ENCODE measurements at regions not wholly inside any gene's neighbourhood (a gene's known extent, or its start where the extent isn't known, plus 50 kb on each side); places are given as distances from the start of the nearest gene placed in this dataset.
A peak's percentile ranks its signal among the peaks of the same experiment; 100 is the strongest.
"Not testable (repeated sequence)": the region's sequence is repeated elsewhere in the genome, so short reads cannot be mapped to it uniquely, and the experiment has no call there.

DNA sequence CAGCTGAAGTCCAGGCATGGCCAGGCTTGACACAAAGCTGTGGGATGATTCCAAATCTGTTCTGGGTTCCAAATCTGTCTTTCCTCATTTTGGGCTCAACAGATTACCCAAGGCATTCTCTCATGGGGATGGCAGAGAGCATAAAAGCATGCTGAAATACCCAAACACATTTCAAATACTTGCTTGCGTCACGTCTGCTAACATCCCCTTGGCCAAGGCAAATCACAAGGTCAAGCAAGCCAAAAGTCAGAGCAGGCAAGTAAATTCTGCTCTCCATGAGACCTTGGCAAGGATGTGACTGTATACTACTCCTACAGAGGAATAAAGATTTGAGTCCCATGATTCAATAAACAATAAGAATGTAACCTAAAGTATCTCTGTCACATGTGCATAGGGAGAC, 306.7 kb downstream of the EPB41L4A start:
- no peak for DNase-seq (ENCODE audit: low spot score)

DNA sequence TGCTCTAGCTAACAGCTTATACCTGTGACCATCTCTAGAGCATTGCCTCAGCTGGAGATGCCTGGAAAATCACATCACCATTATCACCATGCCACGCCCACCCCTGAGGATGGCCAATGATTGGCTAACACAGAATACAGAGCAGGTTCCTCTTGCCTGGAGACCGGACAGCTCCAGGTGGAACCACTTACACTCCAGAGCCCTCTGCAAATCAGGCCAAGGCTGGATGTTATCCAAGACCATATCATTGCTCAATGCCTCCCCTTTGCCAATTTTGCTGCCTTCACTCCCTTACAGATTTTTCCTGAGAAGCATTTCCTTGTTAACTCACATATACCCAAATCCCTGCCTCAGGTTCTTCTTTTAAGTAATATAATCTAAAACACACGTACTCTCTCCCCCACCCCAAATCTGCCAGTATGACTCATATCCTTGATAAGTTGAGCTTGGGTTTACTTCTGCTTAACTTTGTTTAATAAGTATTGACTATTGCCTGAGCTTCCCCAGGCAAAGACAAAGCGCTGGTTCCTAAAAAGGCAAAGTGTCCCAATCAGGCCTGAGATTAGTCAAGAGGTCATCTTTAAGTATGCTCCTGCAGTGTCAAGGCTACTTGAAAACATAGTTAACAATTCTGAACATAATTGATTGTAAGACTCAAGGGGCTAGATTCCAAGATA, 309.6 kb downstream of the EPB41L4A start:
- DNase-seq (ENCODE audit: low spot score), result no peak

DNA sequence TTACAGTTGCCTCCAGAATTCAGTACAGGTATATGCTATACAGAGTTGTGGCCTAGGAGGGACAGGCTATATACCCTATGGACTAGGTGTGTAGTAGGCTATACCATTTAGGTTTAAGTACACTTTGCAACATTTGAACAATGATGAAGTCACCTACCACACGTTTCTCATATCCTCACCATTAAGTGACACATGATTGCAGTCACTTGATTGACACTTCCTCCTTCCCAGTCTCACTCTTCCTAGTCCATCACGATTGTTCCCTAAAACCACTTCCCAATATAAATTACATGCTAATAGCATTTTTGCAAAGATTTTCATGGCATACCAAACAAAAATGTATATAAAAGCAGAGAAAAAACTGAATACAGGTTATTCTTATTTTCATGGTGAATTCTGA, 312.2 kb downstream of the EPB41L4A start:
- DNase-seq (ENCODE audit: low spot score), result no peak

DNA sequence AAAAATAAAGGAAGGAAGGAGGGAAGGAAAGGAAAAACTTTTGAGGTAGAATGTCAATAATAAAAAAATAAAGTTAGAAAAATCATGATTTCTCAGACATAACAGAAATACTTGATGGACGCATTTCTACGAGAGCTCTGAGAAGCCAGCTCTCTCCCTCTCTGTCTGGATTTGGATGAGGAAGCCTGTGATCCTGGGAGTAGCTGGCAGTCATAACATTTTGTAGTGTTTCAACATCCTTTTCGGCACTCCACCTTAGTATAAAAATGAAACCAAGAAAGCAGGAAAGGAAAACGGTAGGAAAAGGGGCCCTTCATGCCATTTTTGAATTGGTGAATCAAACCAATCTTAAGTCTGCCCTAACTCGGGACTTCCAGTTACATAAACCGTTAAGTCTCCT, 321.3 kb downstream of the EPB41L4A start:
- DNase-seq (ENCODE audit: low spot score), result no peak

DNA sequence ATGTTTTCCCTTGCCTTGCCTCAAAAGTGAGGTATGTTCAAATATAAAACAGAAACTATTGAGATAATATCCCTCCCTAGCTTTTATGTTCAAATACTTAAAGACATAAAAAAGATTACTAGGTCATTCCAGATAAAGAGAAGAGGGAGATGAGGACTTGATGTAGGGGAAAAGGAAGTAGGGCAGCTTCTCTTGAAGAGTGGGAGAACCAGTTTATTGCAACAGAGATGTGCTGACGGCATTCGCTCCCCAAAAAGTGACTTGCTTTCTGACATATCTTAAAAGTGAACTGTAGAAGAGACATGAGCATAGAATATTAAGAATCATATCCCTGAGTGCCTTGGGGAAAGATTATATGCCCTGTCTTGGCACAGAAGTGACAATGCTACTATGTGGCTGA, 330.2 kb upstream of the NREP start:
- DNase-seq (ENCODE audit: low spot score), result no peak

DNA sequence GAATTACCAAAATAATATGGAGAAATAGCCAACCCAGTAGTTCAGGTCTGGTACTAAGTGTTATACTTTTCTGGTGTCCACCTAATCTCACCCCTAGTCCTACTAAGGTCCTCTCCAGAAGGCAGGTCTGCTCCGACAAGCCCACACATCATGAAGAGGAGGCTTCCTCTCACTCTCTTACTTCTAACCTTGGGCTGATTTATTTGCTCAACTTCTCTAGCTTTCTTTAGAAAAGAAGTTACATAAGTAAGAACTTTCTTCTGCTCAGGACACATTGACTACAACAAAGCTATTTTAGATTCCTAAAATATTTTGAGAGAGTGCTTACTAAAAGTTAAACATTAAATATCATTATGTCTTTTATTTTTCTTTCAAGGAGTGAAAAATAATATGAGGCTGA, 329.7 kb upstream of the NREP start:
- DNase-seq (ENCODE audit: low spot score), result no peak

DNA sequence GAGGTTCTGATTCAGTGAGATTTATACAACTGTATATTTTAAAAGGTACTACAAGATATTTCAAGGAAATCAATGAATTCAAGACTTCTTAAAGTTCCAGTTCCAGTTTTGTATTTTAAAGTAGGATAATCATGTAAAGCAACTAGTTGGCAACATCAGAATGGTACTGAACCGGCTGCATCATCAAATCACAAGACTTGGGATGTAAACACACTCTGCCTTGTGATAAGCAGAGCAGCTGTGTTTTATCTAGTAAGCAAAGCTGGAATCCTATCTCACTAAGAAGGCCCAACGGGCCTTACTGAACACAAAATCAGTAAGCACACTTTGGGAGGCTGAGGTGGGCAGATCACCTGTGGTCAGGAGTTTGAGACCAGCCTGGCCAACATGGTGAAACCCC, 327.2 kb upstream of the NREP start:
- DNase-seq (ENCODE audit: low spot score), result no peak

DNA sequence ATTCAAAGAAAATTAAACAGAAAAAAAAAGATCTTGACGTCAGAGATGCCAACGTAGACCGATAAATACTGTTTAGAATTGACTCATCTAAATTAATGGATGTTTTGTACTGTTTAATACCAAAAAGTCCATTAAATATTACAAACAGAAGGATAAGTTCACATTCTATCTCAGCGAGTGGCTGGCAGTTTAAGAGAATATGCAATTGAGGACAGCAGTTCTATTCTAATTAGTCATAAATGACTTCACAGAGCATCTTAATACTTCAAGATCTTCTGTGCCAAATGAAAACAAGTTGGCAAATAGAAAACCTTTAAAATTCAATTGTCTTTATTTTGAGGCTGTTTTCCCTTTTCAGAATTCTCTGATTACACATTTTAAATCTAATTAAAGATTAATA, 326.6 kb upstream of the NREP start:
- no peak for DNase-seq (ENCODE audit: low spot score)

DNA sequence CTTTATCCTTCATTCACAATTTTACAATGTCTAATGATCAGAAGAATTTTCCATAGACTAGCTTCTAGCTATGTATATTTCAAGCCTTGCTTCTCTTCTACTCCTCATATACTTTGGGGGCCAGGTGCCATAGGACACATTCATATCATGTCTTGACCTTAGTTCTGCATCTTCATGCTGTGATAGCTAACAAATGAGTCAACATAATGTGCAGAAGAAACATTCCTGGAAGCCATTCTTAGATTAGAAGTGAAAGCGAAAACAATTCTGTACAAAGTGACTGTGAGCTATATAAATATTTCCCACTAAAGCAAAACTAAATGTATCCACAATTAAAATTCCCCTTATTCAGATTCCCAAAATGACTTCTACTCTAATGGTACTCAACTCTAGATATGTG, 320.2 kb upstream of the NREP start:
- DNase-seq (ENCODE audit: low spot score), result peak; percentile 4

DNA sequence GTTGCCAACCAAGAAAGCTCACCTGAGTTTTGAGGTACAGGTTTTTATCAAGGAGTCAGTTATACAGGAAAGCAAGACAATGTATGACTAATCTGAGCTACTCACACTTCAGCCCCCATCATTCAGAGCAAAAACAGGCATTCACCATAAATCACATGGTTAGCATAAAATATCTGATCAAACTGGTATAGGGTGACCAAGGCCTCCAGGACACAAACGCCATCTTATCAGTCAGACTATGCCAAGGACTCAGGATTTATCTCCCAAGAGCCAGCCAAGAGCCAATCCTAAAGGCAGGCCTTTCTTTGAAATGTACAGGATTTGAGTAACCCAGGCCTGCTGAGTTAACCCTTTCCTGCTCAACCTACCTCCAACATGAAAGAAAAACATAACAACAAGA, 313.0 kb upstream of the NREP start:
- DNase-seq (ENCODE audit: low spot score), result no peak

DNA sequence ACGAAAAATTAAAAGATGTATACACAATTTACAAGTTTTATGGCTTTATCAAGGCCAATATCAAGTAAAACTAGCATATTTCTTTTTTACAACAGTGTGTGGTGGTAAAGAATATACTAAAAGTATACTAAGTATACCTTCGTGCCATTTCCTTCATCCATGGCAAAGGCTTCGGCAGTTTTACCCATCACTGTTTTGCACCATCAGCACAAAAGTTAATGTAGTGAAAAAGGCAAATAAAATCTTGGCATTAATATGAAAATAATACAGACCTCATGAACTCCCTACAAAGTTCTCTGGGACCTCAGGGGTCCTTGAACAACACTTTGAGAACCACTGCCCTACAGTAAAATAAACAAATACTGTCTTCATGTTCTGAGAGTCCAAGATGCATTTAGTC, 312.3 kb upstream of the NREP start:
- no peak for DNase-seq (ENCODE audit: low spot score)

DNA sequence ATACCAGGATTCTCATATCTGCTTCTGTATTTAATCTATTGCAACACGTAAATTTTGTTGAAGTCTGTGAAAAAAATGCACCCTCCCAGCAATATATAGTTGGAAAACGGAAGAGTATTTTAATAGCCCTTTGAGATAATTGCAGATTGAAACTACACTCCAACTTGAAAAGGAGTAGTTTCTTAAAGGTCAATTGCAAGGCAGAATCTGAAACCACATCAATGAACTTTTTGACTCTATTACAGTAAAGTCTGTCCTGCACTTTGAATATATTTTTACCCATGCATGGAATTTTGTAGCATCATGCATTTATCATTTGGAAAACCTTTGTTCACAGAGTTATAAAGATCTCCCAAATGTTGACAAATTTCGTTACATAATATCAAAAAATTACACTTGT, 311.6 kb upstream of the NREP start:
- DNase-seq (ENCODE audit: low spot score), result no peak

DNA sequence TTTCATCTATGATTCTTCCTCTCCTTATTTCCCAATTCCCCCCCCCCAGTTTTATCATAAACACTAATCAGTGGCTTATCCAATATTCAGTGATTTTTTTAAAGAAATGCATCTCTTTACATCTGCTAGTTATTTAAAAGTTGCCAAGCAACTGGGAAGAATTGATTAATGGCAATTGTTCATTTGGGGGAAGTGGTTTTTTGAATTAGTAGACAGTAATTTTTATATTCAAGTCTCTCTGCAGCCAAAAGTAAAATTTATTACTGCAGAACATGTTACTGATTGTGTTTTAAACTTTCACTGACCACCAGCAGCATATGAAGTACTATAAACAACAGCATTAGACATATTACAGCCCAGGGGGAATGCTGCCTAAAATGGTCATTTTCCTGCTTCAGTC, 308.8 kb upstream of the NREP start:
- no peak for DNase-seq (ENCODE audit: low spot score)

DNA sequence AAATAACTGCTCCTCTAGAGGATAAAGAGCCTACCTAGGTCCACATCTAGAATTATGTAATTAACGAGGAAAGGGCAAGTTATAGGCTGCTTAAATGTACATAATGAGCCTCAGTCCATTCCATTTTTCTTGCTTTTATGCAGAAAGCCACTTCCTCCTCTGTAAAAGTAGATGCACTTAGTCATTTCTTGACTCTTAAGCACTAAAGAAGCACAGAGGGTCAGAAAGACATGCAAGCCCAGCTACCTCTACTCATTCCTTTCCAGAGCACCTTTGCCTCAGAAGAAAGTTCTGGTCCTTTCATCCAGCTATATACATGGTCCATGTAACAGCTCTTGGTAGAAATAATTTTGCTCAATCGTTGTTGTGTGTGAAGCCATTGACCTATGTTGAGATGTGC, 308.0 kb upstream of the NREP start:
- no peak for DNase-seq (ENCODE audit: low spot score)

DNA sequence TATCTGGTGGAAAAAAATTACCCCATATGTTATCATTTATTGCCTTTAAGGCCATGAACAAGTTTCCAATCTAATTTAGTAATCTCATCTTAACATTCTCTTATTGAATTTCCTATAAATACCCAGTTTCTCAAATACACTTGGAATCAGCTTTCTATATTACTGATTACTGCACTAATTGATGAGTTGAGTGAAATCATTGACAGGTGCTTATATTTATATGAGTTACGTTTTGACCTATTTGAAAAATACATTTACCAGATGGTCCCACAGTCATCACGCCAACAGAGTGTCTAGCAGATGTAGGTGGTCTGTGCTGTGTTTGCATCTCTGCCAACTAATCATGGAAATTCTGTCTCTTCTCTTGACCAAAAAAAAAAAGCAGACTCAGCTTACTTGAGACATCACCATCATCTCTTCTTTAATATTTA, 307.3 kb upstream of the NREP start:
- no peak for DNase-seq (ENCODE audit: low spot score)

DNA sequence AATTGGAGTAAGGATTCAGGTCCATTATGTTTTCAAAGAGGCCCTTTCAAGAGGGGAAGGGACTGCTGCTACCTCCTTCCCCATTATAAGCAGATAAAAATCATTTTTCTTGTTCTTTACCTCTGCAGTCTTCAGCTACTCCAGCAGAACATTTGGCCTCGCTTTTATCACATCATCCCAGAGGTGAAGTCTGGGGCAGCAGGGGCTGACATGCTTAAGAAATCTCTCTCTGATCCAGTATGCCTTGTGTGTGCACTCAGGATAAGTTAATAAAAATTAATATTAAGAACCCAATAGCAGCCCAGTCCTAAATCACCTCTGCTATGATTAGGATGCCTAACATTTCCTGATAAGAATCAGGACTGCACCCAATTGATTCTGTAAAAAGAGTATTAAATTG, 306.9 kb upstream of the NREP start:
- DNase-seq (ENCODE audit: low spot score), result no peak

DNA sequence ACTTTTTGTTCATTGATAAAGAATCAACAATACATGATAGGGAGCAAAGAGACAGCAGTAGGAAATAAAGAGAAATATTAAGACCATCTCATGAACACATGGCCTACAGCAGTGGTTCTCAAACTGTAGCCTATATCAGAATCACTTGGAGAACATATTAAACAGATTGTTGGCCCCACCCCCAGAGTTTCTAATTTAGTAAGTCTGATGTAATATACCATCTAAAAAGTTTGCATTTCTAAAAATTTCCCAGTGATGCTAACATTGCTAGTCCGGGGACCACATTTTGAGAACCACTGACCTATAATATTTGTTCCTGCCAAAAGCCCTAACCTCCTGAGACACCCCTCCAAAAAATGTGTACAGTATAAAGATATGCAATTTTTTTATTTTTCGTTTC, 306.2 kb upstream of the NREP start:
- no peak for DNase-seq (ENCODE audit: low spot score)

DNA sequence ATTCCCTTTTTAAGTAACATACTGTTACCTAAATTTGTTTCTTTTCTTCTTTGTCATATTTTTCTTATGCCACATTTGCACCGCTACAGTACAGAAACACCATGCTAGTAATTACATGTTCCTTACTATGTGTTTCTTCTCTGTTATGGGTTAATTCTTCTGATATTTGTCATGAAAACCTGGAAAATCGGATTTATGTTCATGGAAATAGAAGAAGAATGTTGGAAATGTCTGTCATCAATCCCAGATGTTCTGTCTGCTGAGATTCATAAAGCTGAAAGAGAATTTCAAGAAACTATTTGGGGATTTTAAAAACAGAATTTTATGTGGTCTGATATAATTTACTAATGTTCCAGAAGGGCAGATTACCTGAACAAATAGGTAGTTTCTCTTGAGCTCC, 305.2 kb upstream of the NREP start:
- no peak for DNase-seq (ENCODE audit: low spot score)

DNA sequence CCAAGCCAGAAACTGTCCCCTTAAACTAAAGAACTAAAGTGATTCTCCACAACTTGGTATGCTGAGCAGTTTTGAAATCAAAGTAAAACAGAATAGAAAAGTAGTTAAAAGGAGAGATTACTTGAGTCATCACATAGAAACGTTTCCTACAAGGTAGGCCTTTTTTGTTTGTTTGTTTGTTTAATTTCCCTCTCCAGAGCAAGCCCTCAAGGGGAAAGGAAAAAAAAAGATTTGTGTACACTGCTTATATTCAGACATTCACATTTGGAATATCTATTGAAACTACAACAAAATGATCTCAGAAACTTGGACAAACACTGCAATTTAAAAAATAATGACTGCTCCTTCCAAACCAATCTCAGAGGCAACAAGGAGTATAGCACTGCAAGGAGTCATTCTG, 304.7 kb upstream of the NREP start:
- no peak for DNase-seq (ENCODE audit: low spot score)

DNA sequence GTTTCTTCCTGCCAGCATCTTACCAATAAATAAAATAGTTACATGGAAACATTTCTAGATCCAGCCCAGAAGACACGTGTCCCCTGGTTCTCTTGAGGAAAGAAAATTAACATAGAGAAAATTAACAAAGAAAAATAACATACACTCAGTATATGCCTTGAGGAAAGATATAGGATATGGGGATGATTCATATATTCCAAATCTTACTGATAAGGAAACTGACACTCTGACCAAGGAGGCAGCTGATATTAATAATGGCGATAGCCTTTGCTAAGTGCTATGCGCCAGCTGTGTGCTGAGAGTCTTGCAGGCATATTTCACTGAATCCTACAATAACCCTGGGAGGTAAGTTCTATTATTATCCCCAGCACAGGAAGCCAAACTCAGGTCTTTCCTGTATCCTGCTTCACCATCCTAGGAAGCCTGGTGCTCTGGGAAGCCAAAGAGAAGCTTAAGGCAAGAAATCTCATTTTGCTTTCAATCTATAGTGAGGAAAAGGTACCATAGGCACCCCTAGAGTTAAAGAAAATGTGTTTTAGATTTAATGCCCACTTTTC, 302.7 kb upstream of the NREP start:
- no peak for DNase-seq (ENCODE audit: low spot score)

DNA sequence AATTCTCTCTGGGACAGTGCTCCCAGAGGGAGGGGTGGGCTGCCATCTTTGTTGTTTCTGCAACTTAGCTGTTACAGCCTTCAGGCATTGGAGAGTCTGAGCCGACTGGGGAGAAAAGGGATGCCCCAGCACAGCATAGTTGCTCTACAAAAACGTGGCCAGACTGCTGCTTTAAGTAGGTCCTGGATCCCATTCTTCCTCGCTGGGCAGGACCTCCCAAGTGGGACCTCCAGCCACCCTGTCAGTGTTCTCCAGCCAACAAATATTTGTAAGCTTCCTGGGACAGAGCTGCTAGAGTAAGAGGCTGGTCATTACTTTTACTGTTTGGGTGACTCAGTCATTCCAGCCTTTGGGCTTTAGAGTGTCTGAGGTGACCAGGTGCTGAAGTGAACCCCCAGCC, 292.7 kb upstream of the NREP start:
- DNase-seq (ENCODE audit: low spot score), result no peak

DNA sequence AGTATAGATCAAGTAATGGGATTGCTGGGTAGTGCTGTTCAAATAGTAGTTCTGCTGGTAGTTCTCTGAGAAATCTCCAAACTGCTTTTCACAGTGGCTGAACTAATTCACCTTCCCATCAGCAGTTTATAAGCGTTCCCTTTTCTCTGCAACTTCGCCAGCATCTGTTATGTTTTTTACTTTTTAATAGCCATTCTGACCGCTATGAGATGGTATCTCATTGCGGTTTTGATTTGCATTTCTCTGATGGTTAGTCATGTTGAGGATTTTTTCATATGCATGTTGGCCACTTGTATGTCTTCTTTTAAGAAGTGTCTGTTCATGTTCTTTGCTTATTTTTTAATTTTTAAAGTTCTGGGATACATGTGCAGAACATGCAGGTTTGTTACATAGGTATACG, 279.2 kb upstream of the NREP start:
- no peak for DNase-seq (ENCODE audit: low spot score)

DNA sequence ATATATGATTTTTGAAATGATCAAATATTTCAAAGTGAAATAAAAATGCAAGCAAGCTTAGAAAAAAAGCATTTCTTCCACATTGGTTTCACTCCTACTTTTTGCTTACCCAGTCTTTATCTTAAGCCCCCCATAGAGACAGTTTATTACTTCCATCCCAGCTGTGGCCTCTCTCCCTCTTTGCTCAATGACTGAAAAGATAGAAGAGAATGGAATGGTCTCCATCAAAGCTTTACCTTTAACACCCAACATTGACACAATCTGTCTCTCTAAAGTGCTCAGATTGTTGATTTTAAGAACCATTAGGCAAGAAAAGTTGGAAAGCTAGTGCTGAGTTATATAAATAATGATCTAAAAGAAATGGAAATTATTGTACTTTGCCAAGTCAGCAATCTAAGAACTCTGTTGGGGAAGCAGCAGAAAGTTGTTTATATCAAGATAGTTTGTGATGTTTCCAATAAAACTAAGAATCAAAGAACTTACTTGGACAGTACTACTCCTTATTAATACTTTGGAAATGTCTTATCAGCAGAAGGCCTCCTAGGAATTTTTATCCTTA, 277.5 kb upstream of the NREP start:
- no peak for DNase-seq (ENCODE audit: low spot score)

DNA sequence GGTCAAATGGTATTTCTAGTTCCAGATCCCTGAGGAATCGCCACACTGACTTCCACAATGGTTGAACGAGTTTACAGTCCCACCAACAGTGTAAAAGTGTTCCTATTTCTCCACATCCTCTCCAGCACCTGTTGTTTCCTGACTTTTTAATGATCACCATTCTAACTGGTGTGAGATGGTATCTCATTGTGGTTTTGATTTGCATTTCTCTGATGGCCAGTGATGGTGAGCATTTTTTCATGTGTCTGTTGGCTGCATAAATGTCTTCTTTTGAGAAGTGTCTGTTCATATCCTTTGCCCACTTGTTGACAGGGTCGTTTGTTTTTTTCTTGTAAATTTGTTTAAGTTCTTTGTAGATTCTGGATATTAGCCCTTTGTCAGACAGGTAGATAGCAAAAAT, 269.9 kb upstream of the NREP start:
- DNase-seq (ENCODE audit: low spot score), result not testable (repeated sequence)
